ENCODE measurements at regions not wholly inside any gene's neighbourhood (a gene's known extent, or its start where the extent isn't known, plus 50 kb on each side); places are given as distances from the start of the nearest gene placed in this dataset.
"Not testable (repeated sequence)": the region's sequence is repeated elsewhere in the genome, so short reads cannot be mapped to it uniquely, and the experiment has no call there.

- Mint-ChIP-seq H3K4me1 (ENCODE audit: low read depth) (peaks cover 46% of the 10 kb centered on the region), H3K36me3 (ENCODE audit: insufficient read depth in 2 of 2) (peaks cover 0 to 3% of the 10 kb centered on the region in 2 donors), H3K27me3 (ENCODE audit: low read depth) (peaks cover 12% of the 10 kb centered on the region), H3K4me3 (peak overlapping the region; percentile 40 to 77), H3K27ac (no peak overlapping the region), H3K9me3 (no peaks in the 10 kb centered on the region)
- ATAC-seq (replicated peaks in 1 of 2) (peak in 1 of 2 donors; percentile 20), DNase-seq (peak; percentile 9 to 37)
Measured at GRCh38 chr13:33676045-33676989, 141.6 kb upstream of the RFC3 start.

- DNase-seq (no peak), ATAC-seq (replicated peaks in 1 of 2) (no peak)
- Mint-ChIP-seq H3K4me1 (ENCODE audit: low read depth) (peaks cover 49% of the 10 kb centered on the region), H3K9me3 (no peaks in the 10 kb centered on the region), H3K27ac (peak overlapping the region; percentile 67), H3K27me3 (ENCODE audit: low read depth) (peaks cover 12% of the 10 kb centered on the region), H3K4me3 (peak overlapping the region in 1 of 2 donors; percentile 31), H3K36me3 (ENCODE audit: insufficient read depth in 2 of 2) (peaks cover 2 to 5% of the 10 kb centered on the region in 2 donors)
Measured at GRCh38 chr13:33677215-33677614, 140.7 kb upstream of the RFC3 start.

- peaks cover 2 to 5% of the 10 kb centered on the region in 2 donors for H3K36me3 Mint-ChIP-seq (ENCODE audit: insufficient read depth in 2 of 2)
Measured at GRCh38 chr13:33678084-33678483, 139.9 kb upstream of the RFC3 start.

GRCh38 chr13:33678906-33679657 lies 138.9 kb upstream of the RFC3 start:
- Mint-ChIP-seq H3K4me1 (ENCODE audit: low read depth) (peaks cover 49% of the 10 kb centered on the region), H3K4me3 (peak overlapping the region; percentile 69 to 82), H3K27me3 (ENCODE audit: low read depth) (peaks cover 12% of the 10 kb centered on the region), H3K27ac (peak overlapping the region; percentile 97), H3K36me3 (ENCODE audit: insufficient read depth in 2 of 2) (peaks cover 2 to 5% of the 10 kb centered on the region in 2 donors), H3K9me3 (no peaks in the 10 kb centered on the region)
- peak; percentile 93 to 95 for ATAC-seq (replicated peaks in 1 of 2)
- peak; percentile 85 to 86 for DNase-seq

More at GRCh38 chr13:33678084-33678483, 139.9 kb upstream of the RFC3 start:
- H3K27ac Mint-ChIP-seq: peak overlapping the region; percentile 97
- peaks cover 12% of the 10 kb centered on the region for H3K27me3 Mint-ChIP-seq (ENCODE audit: low read depth)
- no peak overlapping the region for H3K4me3 Mint-ChIP-seq
- DNase-seq (no peak), ATAC-seq (replicated peaks in 1 of 2) (no peak)
- H3K9me3 Mint-ChIP-seq: no peaks in the 10 kb centered on the region
- H3K4me1 Mint-ChIP-seq (ENCODE audit: low read depth): peaks cover 49% of the 10 kb centered on the region

GRCh38 chr13:33679658-33680012 lies 138.3 kb upstream of the RFC3 start:
- peak overlapping the region; percentile 69 to 82 for H3K4me3 Mint-ChIP-seq
- H3K36me3 Mint-ChIP-seq (ENCODE audit: insufficient read depth in 2 of 2): peaks cover 2 to 5% of the 10 kb centered on the region in 2 donors
- H3K9me3 Mint-ChIP-seq: no peaks in the 10 kb centered on the region
- ATAC-seq (replicated peaks in 1 of 2) (no peak), DNase-seq (no peak)
- H3K27me3 Mint-ChIP-seq (ENCODE audit: low read depth): peaks cover 12% of the 10 kb centered on the region
- peak overlapping the region; percentile 97 for H3K27ac Mint-ChIP-seq
- peaks cover 49% of the 10 kb centered on the region for H3K4me1 Mint-ChIP-seq (ENCODE audit: low read depth)

- peaks cover 2 to 5% of the 10 kb centered on the region in 2 donors for H3K36me3 Mint-ChIP-seq (ENCODE audit: insufficient read depth in 2 of 2)
- no peak for DNase-seq
- H3K27ac Mint-ChIP-seq: no peak overlapping the region
- peaks cover 38% of the 10 kb centered on the region for H3K4me1 Mint-ChIP-seq (ENCODE audit: low read depth)
- no peak overlapping the region for H3K4me3 Mint-ChIP-seq
- H3K9me3 Mint-ChIP-seq: no peaks in the 10 kb centered on the region
- H3K27me3 Mint-ChIP-seq (ENCODE audit: low read depth): peaks cover 5% of the 10 kb centered on the region
- no peak for ATAC-seq (replicated peaks in 1 of 2)
Measured at GRCh38 chr13:33682020-33682564, 135.9 kb upstream of the RFC3 start.

- DNase-seq; H3K27ac Mint-ChIP-seq; H3K36me3 Mint-ChIP-seq (ENCODE audit: insufficient read depth in 2 of 2); H3K4me3 Mint-ChIP-seq; ATAC-seq (replicated peaks in 1 of 2); H3K9me3 Mint-ChIP-seq; H3K27me3 Mint-ChIP-seq (ENCODE audit: low read depth): not testable (repeated sequence)
- H3K4me1 Mint-ChIP-seq (ENCODE audit: low read depth): peaks cover 33% of the 10 kb centered on the region
Measured at GRCh38 chr13:33682646-33683045, 135.3 kb upstream of the RFC3 start.

GRCh38 chr13:33683376-33683775 lies 134.6 kb upstream of the RFC3 start:
- Mint-ChIP-seq H3K27ac (no peak overlapping the region), H3K9me3 (no peaks in the 10 kb centered on the region), H3K36me3 (ENCODE audit: insufficient read depth in 2 of 2) (peaks cover 2 to 5% of the 10 kb centered on the region in 2 donors), H3K27me3 (ENCODE audit: low read depth) (peaks cover 5% of the 10 kb centered on the region), H3K4me3 (no peak overlapping the region), H3K4me1 (ENCODE audit: low read depth) (peaks cover 26% of the 10 kb centered on the region)
- DNase-seq (no peak), ATAC-seq (replicated peaks in 1 of 2) (no peak)

GRCh38 chr13:33684874-33685273 lies 133.1 kb upstream of the RFC3 start:
- peaks cover 2 to 5% of the 10 kb centered on the region in 2 donors for H3K36me3 Mint-ChIP-seq (ENCODE audit: insufficient read depth in 2 of 2)
- peaks cover 11% of the 10 kb centered on the region for H3K4me1 Mint-ChIP-seq (ENCODE audit: low read depth)
- H3K4me3 Mint-ChIP-seq: no peak overlapping the region
- peaks cover 5% of the 10 kb centered on the region for H3K27me3 Mint-ChIP-seq (ENCODE audit: low read depth)
- H3K9me3 Mint-ChIP-seq: no peaks in the 10 kb centered on the region
- ATAC-seq (replicated peaks in 1 of 2) (no peak), DNase-seq (no peak)
- no peak overlapping the region for H3K27ac Mint-ChIP-seq

GRCh38 chr13:33686772-33687480 lies 131.0 kb upstream of the RFC3 start:
- Mint-ChIP-seq H3K27me3 (ENCODE audit: low read depth) (peaks cover 5% of the 10 kb centered on the region), H3K9me3 (no peaks in the 10 kb centered on the region), H3K36me3 (ENCODE audit: insufficient read depth in 2 of 2) (no peaks in the 10 kb centered on the region), H3K4me3 (no peak overlapping the region), H3K27ac (no peak overlapping the region), H3K4me1 (ENCODE audit: low read depth) (no peaks in the 10 kb centered on the region)
- no peak for ATAC-seq (replicated peaks in 1 of 2)
- DNase-seq: no peak

GRCh38 chr13:33690354-33690753 lies 127.6 kb upstream of the RFC3 start:
- Mint-ChIP-seq H3K36me3 (ENCODE audit: insufficient read depth in 2 of 2) (no peaks in the 10 kb centered on the region), H3K27me3 (ENCODE audit: low read depth) (peaks cover 5% of the 10 kb centered on the region), H3K4me1 (ENCODE audit: low read depth) (no peaks in the 10 kb centered on the region), H3K9me3 (no peaks in the 10 kb centered on the region), H3K27ac (peak overlapping the region; percentile 22), H3K4me3 (no peak overlapping the region)
- DNase-seq (peak; percentile 3 to 19), ATAC-seq (replicated peaks in 1 of 2) (peak; percentile 54 to 89)

GRCh38 chr13:33691980-33692379 lies 126.0 kb upstream of the RFC3 start:
- Mint-ChIP-seq H3K4me3 (no peak overlapping the region), H3K36me3 (ENCODE audit: insufficient read depth in 2 of 2) (no peaks in the 10 kb centered on the region), H3K27me3 (ENCODE audit: low read depth) (no peaks in the 10 kb centered on the region), H3K4me1 (ENCODE audit: low read depth) (peaks cover 8% of the 10 kb centered on the region), H3K27ac (no peak overlapping the region), H3K9me3 (no peaks in the 10 kb centered on the region)
- DNase-seq: no peak
- no peak for ATAC-seq (replicated peaks in 1 of 2)
